ENCODE measurements at regions not wholly inside any gene's neighbourhood (a gene's known extent, or its start where the extent isn't known, plus 50 kb on each side); places are given as distances from the start of the nearest gene placed in this dataset.

- DNase-seq: no peak
Measured at GRCh38 chr10:84801916-84802315, 473.5 kb downstream of the CCSER2 start.

- DNase-seq: no peak
Measured at GRCh38 chr10:84805149-84805548, 476.8 kb downstream of the CCSER2 start.

GRCh38 chr10:84811113-84811512, 482.7 kb downstream of the CCSER2 start:
- DNase-seq: no peak

GRCh38 chr10:84818961-84819360, 490.6 kb downstream of the CCSER2 start:
- no peak for DNase-seq

- DNase-seq: no peak
Measured at GRCh38 chr10:84820120-84820519, 491.7 kb downstream of the CCSER2 start.

GRCh38 chr10:84820596-84820995, 492.2 kb downstream of the CCSER2 start:
- no peak for DNase-seq

- DNase-seq: no peak
Measured at GRCh38 chr10:84822931-84823630, 494.7 kb downstream of the CCSER2 start.

GRCh38 chr10:84824525-84824924, 496.1 kb downstream of the CCSER2 start:
- DNase-seq: no peak

GRCh38 chr10:84825330-84825729, 496.9 kb downstream of the CCSER2 start:
- no peak for DNase-seq

GRCh38 chr10:84826704-84827103, 498.3 kb downstream of the CCSER2 start:
- DNase-seq: no peak

- DNase-seq: no peak
Measured at GRCh38 chr10:84829131-84829530, 500.7 kb downstream of the CCSER2 start.

- DNase-seq: no peak
Measured at GRCh38 chr10:84837041-84837812, 508.8 kb downstream of the CCSER2 start.

- no peak for DNase-seq
Measured at GRCh38 chr10:84837877-84838276, 509.5 kb downstream of the CCSER2 start.

- no peak for DNase-seq
Measured at GRCh38 chr10:84838851-84839250, 510.5 kb downstream of the CCSER2 start.

- no peak for DNase-seq
Measured at GRCh38 chr10:84842593-84842992, 514.2 kb downstream of the CCSER2 start.

- DNase-seq: no peak
Measured at GRCh38 chr10:84844461-84844860, 516.1 kb downstream of the CCSER2 start.

GRCh38 chr10:84845628-84846261, 517.4 kb downstream of the CCSER2 start:
- DNase-seq: no peak

GRCh38 chr10:84846658-84847316, 518.4 kb downstream of the CCSER2 start:
- DNase-seq: no peak

GRCh38 chr10:84848967-84849366, 520.6 kb downstream of the CCSER2 start:
- no peak for DNase-seq

GRCh38 chr10:84850826-84851225, 522.4 kb downstream of the CCSER2 start:
- no peak for DNase-seq

GRCh38 chr10:84854439-84854838, 526.0 kb downstream of the CCSER2 start:
- DNase-seq: no peak

GRCh38 chr10:84860855-84861254, 532.5 kb downstream of the CCSER2 start:
- DNase-seq: no peak

- DNase-seq: no peak
Measured at GRCh38 chr10:84862551-84862950, 534.2 kb downstream of the CCSER2 start.
